CD4-positive, CD25-positive, alpha-beta regulatory T cell (primary cell): ENCODE measurements at regions not wholly inside any gene's neighbourhood (a gene's known extent, or its start where the extent isn't known, plus 50 kb on each side); places are given as distances from the start of the nearest gene placed in this dataset.
A peak's percentile ranks its signal among the peaks of the same experiment; 100 is the strongest.
"Not testable (repeated sequence)": the region's sequence is repeated elsewhere in the genome, so short reads cannot be mapped to it uniquely, and the experiment has no call there.

Experiments
- ATAC-seq, 2 donors: fragments of 150-1000 bp; cut with Tn5 transposase; one replicate each; pipeline ENCODE4 v1.10.0; 2021; ENCODE audit warnings: low read depth in 2 of 2, moderate number of reproducible peaks in 2 of 2, moderate library complexity in 1 of 2
- DNase-seq, 3 donors: peaks; one replicate each; pipeline versions ENCODE4 v3.0.0 to v3.0.0-alpha.2; 2012 to 2022; ENCODE audit warnings: mixed read lengths in 1 of 3
- H3K27ac ChIP-seq: one replicate; pipeline ENCODE4 v1.7.0; 2013; ENCODE audit warnings: mild to moderate bottlenecking, low read length; ENCODE audit not compliant: insufficient read depth, poor library complexity, severe bottlenecking
- H3K27me3 ChIP-seq: one replicate; pipeline ENCODE4 v1.7.0; 2013; ENCODE audit warnings: low read length; ENCODE audit not compliant: control insufficient read depth, insufficient read depth
- H3K36me3 ChIP-seq: one replicate; pipeline ENCODE4 v1.7.0; 2013; ENCODE audit warnings: mild to moderate bottlenecking, low read length, moderate library complexity; ENCODE audit not compliant: control insufficient read depth, insufficient read depth
- H3K4me1 ChIP-seq: 2 replicates; pipeline ENCODE4 v1.7.0; 2013; ENCODE audit warnings: mild to moderate bottlenecking, low read length; ENCODE audit not compliant: insufficient read depth, control insufficient read depth, poor library complexity, severe bottlenecking
- H3K4me3 ChIP-seq: one replicate; pipeline ENCODE4 v1.7.0; 2013; ENCODE audit warnings: low read depth, mild to moderate bottlenecking, low read length, moderate library complexity
- H3K9me3 ChIP-seq, 2 experiments: 1 replicate in 1 of 2; 2 replicates in 1 of 2; pipeline ENCODE4 v1.7.0; 2013; ENCODE audit warnings: low read length in 2 of 2, mild to moderate bottlenecking in 1 of 2, moderate library complexity in 1 of 2; ENCODE audit not compliant: control insufficient read depth in 2 of 2
- H3K27ac Mint-ChIP-seq, 3 donors: one replicate each; pipeline ENCODE4 v1.8.0; 2020 to 2022; ENCODE audit warnings: mild to moderate bottlenecking in 3 of 3, mixed read lengths in 3 of 3, moderate library complexity in 2 of 3
- H3K27me3 Mint-ChIP-seq: one replicate; pipeline ENCODE4 v1.8.0; 2022; ENCODE audit warnings: mild to moderate bottlenecking, mixed read lengths
- H3K36me3 Mint-ChIP-seq: one replicate; pipeline ENCODE4 v1.8.0; 2020; ENCODE audit warnings: mixed read lengths
- H3K4me1 Mint-ChIP-seq, 4 donors: one replicate each; pipeline ENCODE4 v1.8.0; 2020 to 2022; ENCODE audit warnings: mixed read lengths in 4 of 4, mild to moderate bottlenecking in 1 of 4
- H3K4me3 Mint-ChIP-seq, 4 donors: one replicate each; pipeline ENCODE4 v1.8.0; 2020 to 2022; ENCODE audit warnings: mild to moderate bottlenecking in 4 of 4, mixed read lengths in 4 of 4, moderate library complexity in 3 of 4
- H3K9me3 Mint-ChIP-seq, 7 donors: one replicate each; pipeline ENCODE4 v1.8.0; 2020 to 2022; ENCODE audit warnings: mixed read lengths in 7 of 7, mild to moderate bottlenecking in 3 of 7, moderate library complexity in 2 of 7

- DNase-seq = no peak
- no peak overlapping the region for H3K4me3 Mint-ChIP-seq
- Histone ChIP-seq H3K36me3 (no peaks in the 10 kb centered on the region), H3K9me3 (no peaks in the 10 kb centered on the region), H3K27ac (no peak overlapping the region), H3K27me3 (no peaks in the 10 kb centered on the region), H3K4me1 (no peaks in the 10 kb centered on the region), H3K4me3 (no peak overlapping the region)
- no peaks in the 10 kb centered on the region for H3K27me3 Mint-ChIP-seq
- H3K9me3 Mint-ChIP-seq = no peaks in the 10 kb centered on the region
- H3K27ac Mint-ChIP-seq = no peak overlapping the region
- H3K4me1 Mint-ChIP-seq = no peaks in the 10 kb centered on the region
- no peak for ATAC-seq
- no peaks in the 10 kb centered on the region for H3K36me3 Mint-ChIP-seq
Observed at GRCh38 chr4:36601864-36602495, 320.6 kb downstream of the DTHD1 start.

GRCh38 chr4:36609661-36610060, 328.2 kb downstream of the DTHD1 start:
- Mint-ChIP-seq H3K4me3 (no peak overlapping the region), H3K27me3 (no peaks in the 10 kb centered on the region), H3K27ac (no peak overlapping the region), H3K9me3 (peaks cover 0 to 19% (median 4%) of the 10 kb centered on the region in 7 donors), H3K36me3 (no peaks in the 10 kb centered on the region), H3K4me1 (no peaks in the 10 kb centered on the region)
- no peaks in the 10 kb centered on the region for H3K36me3 ChIP-seq
- H3K4me1 ChIP-seq = no peaks in the 10 kb centered on the region
- no peak overlapping the region for H3K27ac ChIP-seq
- no peak overlapping the region for H3K4me3 ChIP-seq
- no peak for ATAC-seq
- no peak for DNase-seq
- no peaks in the 10 kb centered on the region for H3K27me3 ChIP-seq
- H3K9me3 ChIP-seq = no peaks in the 10 kb centered on the region

- Histone ChIP-seq H3K4me3 (no peak overlapping the region), H3K27ac (no peak overlapping the region), H3K36me3 (no peaks in the 10 kb centered on the region), H3K4me1 (no peaks in the 10 kb centered on the region), H3K27me3 (no peaks in the 10 kb centered on the region), H3K9me3 (no peaks in the 10 kb centered on the region)
- no peak for DNase-seq
- H3K36me3 Mint-ChIP-seq = no peaks in the 10 kb centered on the region
- peaks cover 0 to 19% (median 4%) of the 10 kb centered on the region in 7 donors for H3K9me3 Mint-ChIP-seq
- no peak overlapping the region for H3K27ac Mint-ChIP-seq
- H3K4me1 Mint-ChIP-seq = no peaks in the 10 kb centered on the region
- no peak overlapping the region for H3K4me3 Mint-ChIP-seq
- no peak for ATAC-seq
- no peaks in the 10 kb centered on the region for H3K27me3 Mint-ChIP-seq
Observed at GRCh38 chr4:36610628-36611027, 329.2 kb downstream of the DTHD1 start.

GRCh38 chr4:36613142-36613541, 331.7 kb downstream of the DTHD1 start:
- not testable (repeated sequence) for H3K36me3 ChIP-seq, H3K4me1 ChIP-seq, DNase-seq, H3K27me3 ChIP-seq, H3K27ac ChIP-seq, H3K9me3 ChIP-seq, ATAC-seq, H3K4me3 ChIP-seq, H3K4me1 Mint-ChIP-seq, H3K36me3 Mint-ChIP-seq, H3K27ac Mint-ChIP-seq, H3K4me3 Mint-ChIP-seq, H3K27me3 Mint-ChIP-seq
- peaks cover 1 to 19% (median 4%) of the 10 kb centered on the region in 7 donors for H3K9me3 Mint-ChIP-seq

- Histone ChIP-seq H3K4me1 (no peaks in the 10 kb centered on the region), H3K27ac (no peak overlapping the region), H3K27me3 (no peaks in the 10 kb centered on the region), H3K9me3 (no peaks in the 10 kb centered on the region), H3K36me3 (no peaks in the 10 kb centered on the region), H3K4me3 (no peak overlapping the region)
- ATAC-seq = no peak
- peaks cover 1 to 19% (median 4%) of the 10 kb centered on the region in 7 donors for H3K9me3 Mint-ChIP-seq
- no peaks in the 10 kb centered on the region for H3K36me3 Mint-ChIP-seq
- H3K27me3 Mint-ChIP-seq = no peaks in the 10 kb centered on the region
- DNase-seq = no peak
- H3K4me3 Mint-ChIP-seq = no peak overlapping the region
- no peak overlapping the region for H3K27ac Mint-ChIP-seq
- no peaks in the 10 kb centered on the region for H3K4me1 Mint-ChIP-seq
Observed at GRCh38 chr4:36614011-36614410, 332.6 kb downstream of the DTHD1 start.

- H3K27me3 ChIP-seq = no peaks in the 10 kb centered on the region
- no peaks in the 10 kb centered on the region for H3K4me1 ChIP-seq
- H3K36me3 ChIP-seq = no peaks in the 10 kb centered on the region
- no peak for ATAC-seq
- Mint-ChIP-seq H3K27ac (no peak overlapping the region), H3K4me3 (no peak overlapping the region), H3K4me1 (no peaks in the 10 kb centered on the region), H3K36me3 (no peaks in the 10 kb centered on the region), H3K27me3 (no peaks in the 10 kb centered on the region), H3K9me3 (peaks cover 0 to 2% (median 0%) of the 10 kb centered on the region in 7 donors)
- H3K9me3 ChIP-seq = no peaks in the 10 kb centered on the region
- no peak for DNase-seq
- H3K27ac ChIP-seq = no peak overlapping the region
- H3K4me3 ChIP-seq = no peak overlapping the region
Observed at GRCh38 chr4:36618102-36618501, 336.7 kb downstream of the DTHD1 start.

GRCh38 chr4:36624030-36624429, 342.6 kb downstream of the DTHD1 start:
- Mint-ChIP-seq H3K4me1 (no peaks in the 10 kb centered on the region), H3K4me3 (no peak overlapping the region), H3K36me3 (no peaks in the 10 kb centered on the region), H3K27ac (no peak overlapping the region), H3K27me3 (no peaks in the 10 kb centered on the region), H3K9me3 (peaks cover 0 to 3% (median 1%) of the 10 kb centered on the region in 7 donors)
- no peak for ATAC-seq
- Histone ChIP-seq H3K36me3 (no peaks in the 10 kb centered on the region), H3K4me3 (no peak overlapping the region), H3K27me3 (no peaks in the 10 kb centered on the region), H3K4me1 (no peaks in the 10 kb centered on the region), H3K9me3 (no peaks in the 10 kb centered on the region), H3K27ac (no peak overlapping the region)
- no peak for DNase-seq

- peak overlapping the region in 1 of 3 donors; percentile 29 for H3K27ac Mint-ChIP-seq
- no peaks in the 10 kb centered on the region for H3K36me3 Mint-ChIP-seq
- H3K9me3 Mint-ChIP-seq = peaks cover 0 to 10% (median 0%) of the 10 kb centered on the region in 7 donors
- DNase-seq (no peak), ATAC-seq (no peak)
- no peaks in the 10 kb centered on the region for H3K36me3 ChIP-seq
- no peaks in the 10 kb centered on the region for H3K27me3 ChIP-seq
- H3K4me1 Mint-ChIP-seq = no peaks in the 10 kb centered on the region
- H3K9me3 ChIP-seq = no peaks in the 10 kb centered on the region
- no peak overlapping the region for H3K4me3 Mint-ChIP-seq
- H3K27ac ChIP-seq = no peak overlapping the region
- H3K4me1 ChIP-seq = no peaks in the 10 kb centered on the region
- H3K4me3 ChIP-seq = no peak overlapping the region
- no peaks in the 10 kb centered on the region for H3K27me3 Mint-ChIP-seq
Observed at GRCh38 chr4:36638273-36638811, 356.9 kb downstream of the DTHD1 start.
